ENCODE measurements at regions not wholly inside any gene's neighbourhood (a gene's known extent, or its start where the extent isn't known, plus 50 kb on each side); places are given as distances from the start of the nearest gene placed in this dataset.

GRCh38 chr9:84394036-84394435 lies 53.5 kb upstream of the SLC28A3 start:
- H2AFZ ChIP-seq (replicated peaks; ENCODE audit: low read length, poor library complexity), result no peak overlapping the region
- H2BK20ac ChIP-seq (ENCODE audit: low read depth, low read length), result no peak overlapping the region
- no peak overlapping the region for H3K4ac ChIP-seq (ENCODE audit: low read depth, low read length)
- no peak overlapping the region for H2BK5ac ChIP-seq (ENCODE audit: low read depth, low read length, poor library complexity, severe bottlenecking)
- intact Hi-C loops (cut with micrococcal nuclease) (no loop called here), dilution Hi-C loops (cut with HindIII; ENCODE audit: low sequenced_read_pairs, unreplicated experiment) (no loop called here), in situ Hi-C loops (cut with MboI; ENCODE audit: low sequenced_read_pairs) (loop anchor here (10.0 kb wide), 1 partner anchor 1391 kb away; no protein-coding TSS in a partner anchor)
- no peak overlapping the region for H2BK15ac ChIP-seq (ENCODE audit: low read depth, low read length)
- no TSS peak for BruUV-seq (replicated peaks)
- H3K27ac ChIP-seq (ENCODE audit: insufficient read depth, low read length), result no peak overlapping the region
- H3K4me1 ChIP-seq (ENCODE audit: control insufficient read depth, insufficient read depth, low read length), result no peaks in the 10 kb centered on the region
- H4K5ac ChIP-seq (ENCODE audit: low read depth, low read length), result no peak overlapping the region
- no peak overlapping the region for H3K56ac ChIP-seq (ENCODE audit: extremely low read depth, insufficient read depth, low read length)
- no peaks in the 10 kb centered on the region for H3K36me3 ChIP-seq (ENCODE audit: control insufficient read depth, insufficient read depth, low read length)
- H3K18ac ChIP-seq (ENCODE audit: low read depth, low read length), result no peak overlapping the region
- H3K9me3 ChIP-seq (ENCODE audit: control insufficient read depth, insufficient read depth, low read length), result no peaks in the 10 kb centered on the region
- H3K9ac ChIP-seq (ENCODE audit: low read depth, low read length), result no peak overlapping the region
- ChIA-PET CTCF (no interaction called here), POLR2A (ENCODE audit: unreplicated experiment) (no interaction called here)
- no CpG with 5 or more reads among the region's 3 CpGs for WGBS, 2 experiments (ENCODE audit: extremely low coverage in 2 of 2, insufficient read length in 1 of 2)
- H4K20me1 ChIP-seq (ENCODE audit: insufficient read depth, low read length), result no peaks in the 10 kb centered on the region
- peaks cover 3% of the 10 kb centered on the region; the same call in 1 of the 2 replicates for H3K27me3 ChIP-seq (ENCODE audit: control insufficient read depth, insufficient read depth, low read length)
- H2AK5ac ChIP-seq (ENCODE audit: low read depth, low read length), result no peak overlapping the region
- no peaks in the 10 kb centered on the region for H3K79me1 ChIP-seq (ENCODE audit: low read depth in 1 of 2, low read length in 2 of 2)
- H2BK120ac ChIP-seq (ENCODE audit: low read depth, low read length), result no peak overlapping the region
- H3K9me1 ChIP-seq (ENCODE audit: insufficient read depth, low read length), result no peaks in the 10 kb centered on the region
- H3K14ac ChIP-seq (replicated peaks; ENCODE audit: low read depth, low read length), result no peak overlapping the region
- no peak overlapping the region for H4K91ac ChIP-seq (ENCODE audit: insufficient read depth, low read depth, low read length)
- no peak overlapping the region for H4K8ac ChIP-seq (ENCODE audit: low read depth in 2 of 2, low read length in 2 of 2)
- ATAC-seq (ENCODE audit: low read depth) (no peak), DNase-seq (no peak)
- no peak overlapping the region for H3K4me2 ChIP-seq (ENCODE audit: low read depth, low read length)
- no peak overlapping the region for H3K4me3 ChIP-seq (ENCODE audit: insufficient read depth, low read depth, low read length)
- no peak overlapping the region for H3K23ac ChIP-seq (ENCODE audit: low read depth, low read length)
- H2AK9ac ChIP-seq (replicated peaks; ENCODE audit: low read depth, low read length, poor library complexity), result no peak overlapping the region
- TF ChIP-seq POLR2A (IDR thresholded peaks at IDR 0.05; ENCODE audit: low read depth, low read length) (no peak), RCOR1 (IDR thresholded peaks at IDR 0.05; ENCODE audit: insufficient replicate concordance, low read length) (no peak)

All from IMR-90 (cell line).